ENCODE measurements at regions not wholly inside any gene's neighbourhood (a gene's known extent, or its start where the extent isn't known, plus 50 kb on each side); places are given as distances from the start of the nearest gene placed in this dataset.
A peak's percentile ranks its signal among the peaks of the same experiment; 100 is the strongest.

DNA sequence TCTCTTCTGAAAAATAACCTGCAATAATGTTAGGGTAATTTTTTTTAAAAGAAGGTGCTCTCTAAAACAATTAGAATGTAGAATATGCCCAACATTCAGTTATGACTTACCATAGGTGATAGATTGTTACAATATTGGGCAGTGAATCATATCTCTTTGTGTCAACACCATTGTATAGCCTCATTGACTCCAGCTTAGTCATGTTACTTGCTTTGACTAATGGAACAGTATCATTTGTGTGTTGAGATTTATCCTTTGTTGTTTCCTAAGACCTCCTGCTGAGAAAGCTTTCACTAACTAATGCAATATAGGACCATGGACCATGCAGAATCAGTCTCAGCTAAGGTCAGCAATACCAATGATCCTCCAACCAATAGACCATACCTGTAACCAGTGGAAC lies 1106.4 kb downstream of the SI start:
- Histone ChIP-seq H3K27ac (no peak overlapping the region), H3K4me1 (no peaks in the 10 kb centered on the region), H3K27me3 (no peaks in the 10 kb centered on the region), H3K36me3 (no peaks in the 10 kb centered on the region), H3K4me3 (no peak overlapping the region), H3K9me3 (no peaks in the 10 kb centered on the region)
- DNase-seq: no peak
- TF ChIP-seq, protein P1, sequence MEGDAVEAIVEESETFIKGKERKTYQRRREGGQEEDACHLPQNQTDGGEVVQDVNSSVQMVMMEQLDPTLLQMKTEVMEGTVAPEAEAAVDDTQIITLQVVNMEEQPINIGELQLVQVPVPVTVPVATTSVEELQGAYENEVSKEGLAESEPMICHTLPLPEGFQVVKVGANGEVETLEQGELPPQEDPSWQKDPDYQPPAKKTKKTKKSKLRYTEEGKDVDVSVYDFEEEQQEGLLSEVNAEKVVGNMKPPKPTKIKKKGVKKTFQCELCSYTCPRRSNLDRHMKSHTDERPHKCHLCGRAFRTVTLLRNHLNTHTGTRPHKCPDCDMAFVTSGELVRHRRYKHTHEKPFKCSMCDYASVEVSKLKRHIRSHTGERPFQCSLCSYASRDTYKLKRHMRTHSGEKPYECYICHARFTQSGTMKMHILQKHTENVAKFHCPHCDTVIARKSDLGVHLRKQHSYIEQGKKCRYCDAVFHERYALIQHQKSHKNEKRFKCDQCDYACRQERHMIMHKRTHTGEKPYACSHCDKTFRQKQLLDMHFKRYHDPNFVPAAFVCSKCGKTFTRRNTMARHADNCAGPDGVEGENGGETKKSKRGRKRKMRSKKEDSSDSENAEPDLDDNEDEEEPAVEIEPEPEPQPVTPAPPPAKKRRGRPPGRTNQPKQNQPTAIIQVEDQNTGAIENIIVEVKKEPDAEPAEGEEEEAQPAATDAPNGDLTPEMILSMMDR (IDR thresholded peaks at IDR 0.05): no peak
- TF ChIP-seq POLR2AphosphoS5 (IDR thresholded peaks at IDR 0.05) (no peak), POLR2A (IDR thresholded peaks at IDR 0.05) (no peak), EP300 (IDR thresholded peaks at IDR 0.05) (no peak)
- intact Hi-C loops (cut with DNase I): no loop called here

DNA sequence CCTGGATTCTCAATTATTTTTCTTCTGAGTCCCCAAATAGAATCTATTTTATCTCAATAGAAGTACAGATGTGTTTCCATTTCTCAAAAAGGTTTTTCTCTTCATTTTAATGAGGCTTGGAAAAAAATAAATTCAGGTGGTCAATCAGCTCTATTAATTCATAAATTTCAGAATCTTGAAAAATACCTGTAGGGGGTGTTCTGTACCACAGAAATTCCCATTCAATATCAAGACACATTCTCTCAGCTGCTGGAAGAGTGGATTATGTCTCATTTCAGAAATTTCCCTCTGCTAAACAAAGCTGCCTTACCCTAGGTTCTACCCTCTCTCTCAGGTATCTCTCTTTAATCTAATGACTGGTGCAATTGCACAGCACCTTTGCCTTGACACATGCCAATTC lies 1121.2 kb downstream of the SI start:
- Histone ChIP-seq H3K9me3 (peaks cover 0 to 2% (median 0%) of the 10 kb centered on the region in 4 donors), H3K27ac (no peak overlapping the region), H3K4me3 (no peak overlapping the region), H3K27me3 (no peaks in the 10 kb centered on the region), H3K36me3 (no peaks in the 10 kb centered on the region), H3K4me1 (no peaks in the 10 kb centered on the region)
- TF ChIP-seq POLR2AphosphoS5 (IDR thresholded peaks at IDR 0.05) (no peak), EP300 (IDR thresholded peaks at IDR 0.05) (no peak), POLR2A (IDR thresholded peaks at IDR 0.05) (no peak)
- TF ChIP-seq, protein P1 (IDR thresholded peaks at IDR 0.05): no peak
- intact Hi-C loops (cut with DNase I): no loop called here
- DNase-seq: no peak

DNA sequence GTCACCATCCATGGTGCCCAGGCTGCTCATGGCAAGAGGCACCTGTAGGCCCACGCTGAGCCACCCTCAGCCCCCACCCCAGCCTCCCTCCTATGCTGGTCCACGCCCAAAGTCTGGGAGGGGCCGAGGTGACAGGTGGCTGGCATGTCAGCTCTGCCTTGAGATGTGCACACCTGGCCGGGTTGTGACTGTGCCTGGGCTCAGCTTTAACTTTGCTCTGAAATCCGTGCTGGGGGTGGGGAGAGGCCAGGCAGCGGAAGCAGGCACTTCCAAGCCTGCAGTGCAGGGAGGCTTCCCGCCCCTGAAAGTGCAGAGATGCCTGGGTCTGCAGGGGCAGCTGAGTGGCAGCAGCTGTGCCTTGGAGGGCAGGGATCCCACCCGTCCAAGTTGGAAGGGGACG lies 1124.8 kb downstream of the SI start:
- no peaks in the 10 kb centered on the region for H3K4me1 ChIP-seq
- intact Hi-C loops (cut with DNase I): no loop called here
- no peaks in the 10 kb centered on the region for H3K36me3 ChIP-seq
- TF ChIP-seq POLR2AphosphoS5 (IDR thresholded peaks at IDR 0.05) (no peak), EP300 (IDR thresholded peaks at IDR 0.05) (no peak), POLR2A (IDR thresholded peaks at IDR 0.05) (no peak)
- TF ChIP-seq, protein P1 (IDR thresholded peaks at IDR 0.05): no peak
- no peak overlapping the region for H3K4me3 ChIP-seq
- 33 to 67% methylated on average over 9 of the region's 9 CpGs for WGBS, 2 donors
- H3K27me3 ChIP-seq: no peaks in the 10 kb centered on the region
- no peak overlapping the region for H3K27ac ChIP-seq
- peak; percentile 42 for DNase-seq
- no peaks in the 10 kb centered on the region for H3K9me3 ChIP-seq

DNA sequence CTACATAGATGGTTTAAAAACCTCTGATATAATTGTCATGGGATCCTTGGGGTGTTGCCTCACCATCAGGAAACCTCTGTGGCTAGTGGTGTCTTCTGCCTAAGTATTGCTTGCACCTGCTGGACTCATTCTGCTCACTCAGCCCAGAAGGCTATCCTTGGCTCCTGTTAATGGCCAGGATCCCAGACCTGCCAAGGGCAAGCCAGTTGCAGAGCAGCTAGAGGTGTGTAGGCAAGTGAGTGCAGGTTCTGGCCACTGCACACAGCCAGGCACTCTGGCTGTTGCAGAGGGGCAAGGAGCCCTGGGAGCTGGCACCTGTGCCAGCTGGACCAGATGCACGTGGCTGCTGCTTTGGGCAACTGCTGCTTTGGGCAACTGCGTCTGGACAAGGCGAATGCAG lies 1125.8 kb downstream of the SI start:
- Histone ChIP-seq H3K27me3 (no peaks in the 10 kb centered on the region), H3K36me3 (no peaks in the 10 kb centered on the region), H3K9me3 (no peaks in the 10 kb centered on the region), H3K4me1 (no peaks in the 10 kb centered on the region), H3K27ac (no peak overlapping the region), H3K4me3 (no peak overlapping the region)
- no peak for DNase-seq
- intact Hi-C loops (cut with DNase I): no loop called here
- TF ChIP-seq, protein P1 (IDR thresholded peaks at IDR 0.05): no peak
- TF ChIP-seq POLR2AphosphoS5 (IDR thresholded peaks at IDR 0.05) (no peak), EP300 (IDR thresholded peaks at IDR 0.05) (no peak), POLR2A (IDR thresholded peaks at IDR 0.05) (no peak)
- WGBS, 2 donors: 90% methylated on average over 3 of the region's 3 CpGs

DNA sequence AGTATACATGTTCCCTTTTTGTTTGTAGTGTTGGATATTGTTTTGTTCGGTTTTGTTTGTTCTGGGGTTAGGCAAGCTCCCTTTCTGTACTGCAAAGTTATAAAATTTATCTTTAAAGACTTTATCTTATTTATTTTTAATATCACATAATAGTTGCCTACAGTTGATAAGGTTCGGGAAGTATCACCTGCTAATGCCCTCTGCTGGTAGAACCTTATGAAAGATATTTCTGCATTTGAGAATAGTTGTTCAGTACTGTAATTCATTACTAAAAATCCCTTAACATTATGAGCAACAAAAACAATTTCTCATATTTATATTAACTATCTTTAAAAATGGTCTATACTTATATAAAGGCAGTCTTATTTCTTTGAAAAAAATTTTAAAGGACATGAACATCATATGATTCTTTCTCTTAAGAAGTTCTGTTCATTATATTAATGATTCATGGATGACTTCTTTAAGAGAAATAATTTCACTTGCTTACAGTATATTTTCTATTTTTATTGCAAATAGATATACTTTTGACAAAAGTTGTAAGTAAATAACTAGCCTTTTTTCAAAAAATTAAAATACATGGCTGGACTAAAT lies 1126.8 kb downstream of the SI start:
- H3K27me3 ChIP-seq: no peaks in the 10 kb centered on the region
- intact Hi-C loops (cut with DNase I): no loop called here
- TF ChIP-seq POLR2A (IDR thresholded peaks at IDR 0.05): no peak
- TF ChIP-seq, protein P1 (IDR thresholded peaks at IDR 0.05): peak in 1 of 4 experiments; percentile 27
- DNase-seq: no peak
- no peaks in the 10 kb centered on the region for H3K9me3 ChIP-seq
- H3K36me3 ChIP-seq: no peaks in the 10 kb centered on the region
- 8 to 27% methylated on average over 2 of the region's 2 CpGs for WGBS, 2 donors
- no peak overlapping the region for H3K4me3 ChIP-seq
- no peaks in the 10 kb centered on the region for H3K4me1 ChIP-seq
- H3K27ac ChIP-seq: no peak overlapping the region
